NCI-H226 (cell line): ENCODE measurements at regions not wholly inside any gene's neighbourhood (a gene's known extent, or its start where the extent isn't known, plus 50 kb on each side); places are given as distances from the start of the nearest gene placed in this dataset.
A peak's percentile ranks its signal among the peaks of the same experiment; 100 is the strongest.
"Not testable (repeated sequence)": the region's sequence is repeated elsewhere in the genome, so short reads cannot be mapped to it uniquely, and the experiment has no call there.

ENCODE experiments used
- DNase-seq: peaks from one replicate; pipeline ENCODE4 v3.0.0-alpha.2; 2015

GRCh38 chr17:37828651-37829124 is 83.8 kb upstream of the HNF1B start:
- DNase-seq: peak; percentile 8

DNA sequence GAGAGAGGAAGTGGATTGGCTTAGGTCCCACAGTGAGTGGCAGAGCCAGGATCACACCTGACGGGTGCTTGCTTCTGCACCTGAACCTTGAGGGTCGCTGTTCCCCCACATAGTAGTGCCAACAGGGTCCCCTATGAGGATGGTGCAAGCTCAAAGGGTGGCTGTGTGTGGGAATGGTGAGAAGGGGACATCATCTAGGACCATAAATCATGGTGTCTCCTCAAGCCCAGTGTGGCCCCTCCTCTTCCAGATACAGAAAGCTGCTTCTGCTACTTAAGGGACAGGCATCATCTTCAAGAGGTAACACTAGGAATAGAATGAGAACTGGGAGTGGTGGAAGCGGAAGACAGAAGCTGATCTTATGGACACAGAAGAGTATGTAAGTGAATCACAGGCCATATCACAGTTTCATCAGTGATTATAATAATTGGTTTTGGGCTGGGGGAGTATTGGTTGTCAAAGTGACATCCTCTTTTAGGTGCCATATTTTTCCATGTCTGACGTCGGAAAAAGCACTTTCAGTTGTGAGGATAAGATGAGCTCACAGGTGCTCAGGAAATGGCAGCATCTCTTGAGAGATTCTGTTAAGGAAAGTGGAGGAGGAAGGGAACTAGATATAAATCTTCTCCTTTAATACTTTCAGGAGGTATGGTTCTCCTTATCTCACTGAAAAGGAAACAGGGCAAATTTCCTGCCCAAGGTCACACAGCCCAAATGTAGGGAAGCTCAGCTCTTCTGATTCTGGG is 83.2 kb upstream of the HNF1B start:
- DNase-seq: no peak

DNA sequence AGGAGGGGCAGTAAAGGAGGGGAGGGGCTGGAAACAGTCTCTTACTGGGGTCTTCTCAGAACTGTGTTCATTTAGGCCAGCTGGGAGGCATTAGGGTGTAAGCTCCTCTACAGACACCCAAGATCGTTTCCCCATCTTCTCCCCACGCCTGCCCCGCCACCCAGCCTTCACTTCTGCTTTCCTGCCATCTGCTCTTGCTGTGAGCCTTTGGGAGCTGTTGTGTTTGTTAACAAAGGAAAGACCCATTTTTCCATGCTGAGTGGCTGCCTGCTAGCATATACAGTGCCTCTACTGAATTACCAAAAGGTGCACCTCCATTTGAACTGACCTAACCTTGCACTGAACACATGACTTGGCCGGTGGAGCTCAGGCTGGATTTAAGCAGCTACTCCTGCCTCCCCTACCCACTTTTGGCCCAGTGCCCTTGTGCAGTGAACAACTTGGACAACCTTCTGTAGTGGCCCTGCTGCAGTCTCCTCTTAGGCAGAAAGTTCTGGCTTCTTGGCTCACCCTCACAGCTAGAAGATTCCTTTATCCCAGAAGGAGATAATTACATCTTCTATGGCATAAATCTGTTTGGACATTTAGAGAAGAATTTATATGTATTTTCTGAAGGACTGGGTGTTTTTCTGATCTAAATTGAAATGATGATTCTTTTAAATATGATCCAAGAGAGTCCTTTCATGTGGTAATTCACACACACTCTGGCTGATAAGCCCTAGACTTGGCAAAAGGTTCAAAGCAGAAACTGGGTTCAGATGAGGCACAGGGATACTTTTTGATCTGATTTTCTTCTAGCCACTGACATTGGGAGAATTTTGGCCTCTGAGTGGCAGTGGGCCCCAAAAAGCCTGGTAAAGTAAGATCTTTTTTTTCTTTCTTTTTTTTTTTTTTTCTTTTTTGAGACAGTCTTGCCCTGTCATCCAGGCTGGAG is 81.9 kb upstream of the HNF1B start:
- peak; percentile 7 for DNase-seq

DNA sequence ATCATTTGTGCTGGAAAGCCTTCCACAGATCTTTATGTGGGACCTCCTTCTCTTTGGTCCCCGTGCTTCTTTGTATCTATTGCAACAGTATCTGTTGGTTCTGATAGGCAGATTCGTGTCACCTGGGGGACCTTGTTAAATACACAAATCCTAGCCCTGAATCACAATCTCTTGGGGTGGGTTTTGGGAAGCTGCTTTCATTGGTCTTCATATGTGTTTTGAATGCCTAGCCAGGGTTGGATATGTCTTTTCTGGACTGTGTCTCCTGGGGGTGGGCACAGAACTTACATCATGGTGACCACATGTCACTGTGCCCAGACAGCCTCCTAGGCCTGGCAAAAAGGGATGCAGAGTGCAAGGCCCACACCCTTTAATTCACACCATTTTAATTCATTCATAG is 81.0 kb upstream of the HNF1B start:
- no peak for DNase-seq

DNA sequence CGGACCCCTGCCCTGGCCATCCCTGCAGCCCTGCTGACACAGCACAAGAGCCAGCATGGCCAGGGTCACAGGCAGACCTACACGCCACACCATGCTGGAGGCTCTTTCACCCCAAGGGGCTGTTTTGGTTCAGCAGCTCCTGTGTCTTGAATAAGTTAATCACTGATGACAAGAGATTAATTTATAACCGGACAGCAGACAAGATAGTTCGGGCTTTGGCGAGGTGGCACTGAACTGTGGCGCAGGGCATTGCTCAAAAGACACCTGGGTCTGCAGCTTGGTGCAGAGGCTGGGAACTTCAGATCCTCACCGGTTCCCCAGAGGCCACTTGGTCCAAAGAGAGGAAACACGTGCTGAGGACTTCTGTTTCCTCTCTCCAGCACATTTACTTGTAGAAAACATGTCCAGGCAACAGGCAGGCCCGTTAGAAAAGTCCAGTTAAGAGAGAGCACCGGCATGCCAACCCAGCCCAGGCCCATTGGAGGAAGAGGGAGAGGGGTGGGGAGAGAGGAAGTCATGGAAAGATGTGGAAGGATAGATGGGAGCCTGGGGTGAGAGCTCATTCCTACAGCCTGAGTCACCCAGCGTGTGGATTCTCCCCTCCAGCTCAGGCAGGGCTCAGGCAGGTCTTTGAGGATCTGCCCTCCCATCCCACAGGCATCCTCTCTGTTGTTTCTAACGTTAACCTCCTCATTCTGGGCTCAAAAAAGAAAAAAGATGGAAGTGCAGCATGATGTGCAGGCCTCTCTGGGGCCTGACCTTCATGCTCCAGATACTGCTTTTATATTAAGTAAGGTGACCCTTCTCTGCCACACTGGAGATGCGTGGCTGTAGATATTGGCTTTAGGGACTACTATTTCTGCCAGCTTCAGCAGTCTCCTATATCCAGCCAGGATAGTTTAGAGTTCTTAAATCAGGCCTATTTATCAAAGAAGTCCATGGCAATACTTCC is 80.0 kb upstream of the HNF1B start:
- peak; percentile 95 for DNase-seq

DNA sequence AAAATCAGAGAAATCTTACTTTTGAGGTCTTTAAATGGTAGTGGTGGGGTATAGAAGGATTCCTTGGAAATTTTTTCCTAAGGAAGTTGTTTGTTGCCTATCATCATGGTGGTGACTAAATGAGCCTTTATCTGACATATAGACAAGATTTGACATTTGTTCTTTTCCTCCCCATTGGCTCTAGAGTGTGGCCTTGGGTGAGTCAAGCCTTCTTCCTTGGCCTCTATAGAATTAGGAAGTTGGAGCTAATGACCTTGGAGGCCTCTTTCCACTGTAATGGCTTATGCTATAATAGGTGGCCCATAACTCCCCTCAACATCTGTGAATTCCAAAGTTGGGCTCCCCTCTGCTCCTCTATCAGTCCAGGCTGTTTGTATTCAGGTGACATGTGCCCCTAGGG is 79.1 kb upstream of the HNF1B start:
- DNase-seq: no peak

DNA sequence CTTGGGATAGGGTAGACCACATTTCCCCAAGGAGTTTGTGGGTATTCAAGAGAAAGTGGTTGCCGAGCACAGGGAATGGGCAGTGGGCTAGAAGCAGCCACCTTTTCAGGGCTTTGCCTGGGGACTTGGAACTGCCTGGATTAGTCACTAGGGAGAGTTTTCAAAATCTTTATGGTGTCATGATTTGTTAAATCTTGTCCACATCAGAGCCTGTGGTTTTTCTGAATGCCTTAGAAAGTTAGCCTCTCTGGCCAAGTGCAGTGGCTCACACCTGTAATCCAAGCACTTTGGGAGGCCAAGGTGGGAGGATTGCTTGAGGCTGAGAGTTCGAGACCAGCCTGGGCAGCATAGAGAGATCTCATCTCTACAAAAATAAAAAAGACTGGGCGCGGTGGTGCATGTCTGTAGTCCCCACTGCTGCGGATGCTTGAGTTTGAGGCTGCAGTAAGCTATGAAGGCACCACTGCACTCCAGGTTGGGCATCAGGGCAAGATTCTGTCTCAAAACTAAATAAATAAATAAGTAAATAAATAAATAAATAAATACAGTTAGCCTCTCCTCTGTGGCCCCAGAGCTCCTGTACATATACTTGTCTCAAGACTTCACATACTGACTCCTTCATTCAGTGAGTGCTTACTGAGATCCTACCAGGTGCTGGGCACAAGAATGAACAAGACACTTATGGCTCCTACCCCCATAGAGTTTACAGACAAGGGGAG is 76.3 kb upstream of the HNF1B start:
- DNase-seq: peak; percentile 38

GRCh38 chr17:37820313-37820994 is 75.6 kb upstream of the HNF1B start:
- no peak for DNase-seq

DNA sequence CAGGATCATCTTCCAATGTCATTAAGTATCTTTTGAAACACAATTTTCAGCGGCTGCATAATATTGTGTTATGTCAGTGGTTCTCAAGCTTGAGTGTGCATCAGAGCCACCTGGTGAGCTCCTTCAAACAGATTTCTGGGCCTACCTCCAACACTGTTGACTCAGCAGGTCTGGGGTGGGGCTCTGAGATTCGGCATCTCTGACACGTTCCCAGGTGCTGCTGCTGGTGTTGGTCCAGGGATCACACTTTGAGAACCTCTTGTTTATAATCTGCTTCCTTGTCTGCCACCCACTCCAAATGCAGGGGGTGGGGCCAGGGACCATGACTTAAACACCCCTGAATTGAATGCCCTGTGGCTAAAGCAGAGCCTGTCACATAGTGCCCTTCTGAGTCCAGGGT is 73.8 kb upstream of the HNF1B start:
- DNase-seq: peak; percentile 78

- no peak for DNase-seq
Observed at GRCh38 chr17:37816950-37817349, 72.1 kb upstream of the HNF1B start.

DNA sequence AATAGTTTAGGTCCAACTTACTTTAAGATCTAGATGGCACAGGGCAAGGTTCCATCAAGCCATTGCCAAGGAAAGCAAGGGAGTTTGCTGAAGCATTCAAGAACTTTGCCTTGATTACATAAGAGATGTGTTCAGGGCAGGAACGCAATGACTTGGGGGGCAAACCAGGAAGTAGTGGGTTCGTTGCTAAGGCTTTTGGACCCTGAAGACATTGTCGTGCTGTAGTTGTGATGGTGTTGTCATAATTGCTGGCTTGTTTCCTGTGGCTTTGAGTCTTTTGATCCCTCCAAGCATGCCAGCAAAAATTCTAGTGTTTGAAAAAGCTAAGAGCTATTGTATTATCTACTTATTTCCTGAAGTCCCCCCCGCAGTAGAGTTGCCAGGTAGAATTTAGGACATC is 70.7 kb upstream of the HNF1B start:
- no peak for DNase-seq

GRCh38 chr17:37813751-37814150 is 68.9 kb upstream of the HNF1B start:
- DNase-seq: peak; percentile 99

DNA sequence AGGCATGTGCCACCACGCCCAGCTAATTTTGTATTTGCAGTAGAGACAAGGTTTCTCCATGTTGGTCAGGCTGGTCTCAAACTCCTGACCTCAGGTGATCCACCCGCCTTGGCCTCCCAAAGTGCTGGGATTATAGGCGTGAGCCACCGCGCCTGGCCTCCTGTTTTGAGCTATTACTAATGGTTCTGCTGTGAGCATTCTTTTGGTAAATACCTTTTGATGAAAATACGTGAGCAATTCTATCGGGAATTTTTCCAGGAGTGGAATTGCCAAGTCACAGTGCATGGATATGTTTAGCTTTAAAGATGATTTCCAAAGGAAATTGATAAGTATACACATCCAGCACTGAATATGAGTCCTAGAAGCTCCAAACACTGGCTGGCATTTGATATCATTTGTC is 64.0 kb upstream of the HNF1B start:
- not testable (repeated sequence) for DNase-seq

GRCh38 chr17:37802712-37803416 is 58.0 kb upstream of the HNF1B start:
- peak; percentile 53 for DNase-seq

DNA sequence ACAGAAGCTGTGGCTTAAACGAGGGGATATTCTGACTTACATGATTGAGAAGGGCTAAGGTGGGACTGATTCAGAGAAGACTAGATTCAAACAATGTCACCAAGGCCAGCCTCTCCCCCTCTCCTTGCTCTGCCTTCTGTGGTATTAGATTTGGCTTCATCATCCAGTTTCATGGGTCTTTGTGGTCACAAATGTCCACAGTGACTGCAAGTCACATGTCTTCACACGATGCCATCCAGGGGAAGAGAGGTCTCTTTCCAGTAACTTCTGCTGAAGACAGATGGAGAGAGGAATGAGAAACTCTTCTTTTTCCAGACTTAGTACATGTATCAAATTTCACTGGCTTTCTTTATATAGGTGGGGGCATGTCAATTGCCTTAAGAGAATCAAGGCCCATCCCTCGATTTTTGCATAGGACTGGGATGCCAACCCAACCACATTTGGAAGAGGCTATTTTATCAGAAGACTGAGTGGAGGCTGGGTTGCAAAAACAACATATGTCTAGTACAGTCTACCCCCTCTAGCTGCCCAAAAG is 57.3 kb upstream of the HNF1B start:
- no peak for DNase-seq

DNA sequence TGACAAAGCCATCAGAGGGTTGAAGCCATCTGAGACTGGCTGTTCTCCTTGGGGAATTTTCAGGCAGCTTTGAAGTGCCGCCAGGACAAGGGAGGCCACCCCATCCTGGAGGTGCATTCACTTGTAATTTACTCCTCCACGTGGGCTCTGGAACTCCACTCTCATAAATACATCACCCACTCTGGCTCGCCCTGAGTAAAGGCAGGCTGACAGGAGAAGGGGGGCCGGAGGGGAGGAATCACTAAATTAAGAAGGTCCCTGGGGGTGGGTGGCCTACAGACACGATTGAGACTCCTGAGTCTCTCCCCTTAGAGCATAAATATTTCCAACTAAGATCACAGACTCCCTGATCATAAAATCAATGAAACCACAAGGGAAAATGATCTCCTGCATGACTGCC is 56.3 kb upstream of the HNF1B start:
- DNase-seq: no peak

DNA sequence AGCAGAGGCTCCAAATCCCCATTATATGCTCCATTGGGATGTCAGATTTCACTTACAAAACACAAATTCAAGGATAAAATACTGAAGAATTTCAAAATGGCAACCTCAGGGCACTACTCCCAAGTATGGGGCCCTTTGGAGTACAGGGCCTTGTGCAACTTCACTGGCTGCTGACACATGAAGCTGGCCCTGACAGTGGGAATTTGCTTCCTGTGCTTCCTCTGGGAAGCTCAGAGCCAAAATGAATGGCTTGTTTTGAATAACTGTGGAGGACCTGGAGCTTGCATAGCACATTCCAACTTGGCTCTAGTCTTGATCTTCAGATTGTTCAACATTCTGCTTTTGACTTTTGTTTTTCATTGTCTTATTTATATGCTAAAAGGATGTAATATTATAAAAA is 52.3 kb upstream of the HNF1B start:
- peak; percentile 35 for DNase-seq

DNA sequence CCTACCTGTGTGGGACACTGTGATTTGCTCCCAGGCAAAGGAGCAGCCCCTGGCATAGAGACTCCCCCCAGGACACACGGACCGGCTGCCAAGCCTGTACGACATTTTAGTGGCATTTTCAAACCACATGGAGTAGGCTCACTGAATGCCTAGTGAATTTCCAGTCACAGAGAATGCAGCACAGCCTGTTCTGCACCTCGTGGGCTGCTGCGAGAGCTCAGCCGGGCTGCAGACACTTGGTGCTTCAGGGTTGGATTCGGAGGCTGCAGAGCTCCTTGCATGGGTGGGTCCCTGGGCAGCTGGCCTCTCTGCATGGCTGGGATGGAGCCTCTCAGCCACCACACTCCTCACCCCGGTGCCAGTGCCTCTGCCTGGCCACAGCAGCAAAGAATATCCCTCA is 51.2 kb upstream of the HNF1B start:
- DNase-seq: no peak
